ENCODE measurements at regions not wholly inside any gene's neighbourhood (a gene's known extent, or its start where the extent isn't known, plus 50 kb on each side); places are given as distances from the start of the nearest gene placed in this dataset.

DNA sequence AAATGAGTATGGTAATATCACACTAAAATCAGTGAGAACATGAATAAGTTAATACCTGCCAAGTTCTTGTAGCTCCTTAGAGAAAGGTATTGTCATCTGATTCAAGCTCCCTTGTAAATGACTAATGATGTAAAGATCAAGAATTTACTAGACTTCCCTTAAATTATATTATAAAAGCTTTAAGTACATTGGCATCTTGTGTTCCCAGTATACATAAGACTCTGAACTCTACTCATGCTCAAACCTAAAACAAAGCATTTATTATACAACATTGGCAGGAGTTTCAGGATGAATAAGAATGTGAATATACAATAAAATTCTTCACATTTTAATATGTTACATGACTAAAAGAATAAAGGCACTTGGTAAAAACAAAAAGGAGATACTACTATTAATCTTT, 126.8 kb upstream of the UNC5C start:
- DNase-seq (ENCODE audit: low read depth) = no peak
- TF ChIP-seq, protein P1, sequence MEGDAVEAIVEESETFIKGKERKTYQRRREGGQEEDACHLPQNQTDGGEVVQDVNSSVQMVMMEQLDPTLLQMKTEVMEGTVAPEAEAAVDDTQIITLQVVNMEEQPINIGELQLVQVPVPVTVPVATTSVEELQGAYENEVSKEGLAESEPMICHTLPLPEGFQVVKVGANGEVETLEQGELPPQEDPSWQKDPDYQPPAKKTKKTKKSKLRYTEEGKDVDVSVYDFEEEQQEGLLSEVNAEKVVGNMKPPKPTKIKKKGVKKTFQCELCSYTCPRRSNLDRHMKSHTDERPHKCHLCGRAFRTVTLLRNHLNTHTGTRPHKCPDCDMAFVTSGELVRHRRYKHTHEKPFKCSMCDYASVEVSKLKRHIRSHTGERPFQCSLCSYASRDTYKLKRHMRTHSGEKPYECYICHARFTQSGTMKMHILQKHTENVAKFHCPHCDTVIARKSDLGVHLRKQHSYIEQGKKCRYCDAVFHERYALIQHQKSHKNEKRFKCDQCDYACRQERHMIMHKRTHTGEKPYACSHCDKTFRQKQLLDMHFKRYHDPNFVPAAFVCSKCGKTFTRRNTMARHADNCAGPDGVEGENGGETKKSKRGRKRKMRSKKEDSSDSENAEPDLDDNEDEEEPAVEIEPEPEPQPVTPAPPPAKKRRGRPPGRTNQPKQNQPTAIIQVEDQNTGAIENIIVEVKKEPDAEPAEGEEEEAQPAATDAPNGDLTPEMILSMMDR (IDR thresholded peaks at IDR 0.05; ENCODE audit: insufficient read depth, low read depth, low read length, missing control alignments) = no peak
- no peak overlapping the region for H3K4me3 ChIP-seq (ENCODE audit: low read length)

DNA sequence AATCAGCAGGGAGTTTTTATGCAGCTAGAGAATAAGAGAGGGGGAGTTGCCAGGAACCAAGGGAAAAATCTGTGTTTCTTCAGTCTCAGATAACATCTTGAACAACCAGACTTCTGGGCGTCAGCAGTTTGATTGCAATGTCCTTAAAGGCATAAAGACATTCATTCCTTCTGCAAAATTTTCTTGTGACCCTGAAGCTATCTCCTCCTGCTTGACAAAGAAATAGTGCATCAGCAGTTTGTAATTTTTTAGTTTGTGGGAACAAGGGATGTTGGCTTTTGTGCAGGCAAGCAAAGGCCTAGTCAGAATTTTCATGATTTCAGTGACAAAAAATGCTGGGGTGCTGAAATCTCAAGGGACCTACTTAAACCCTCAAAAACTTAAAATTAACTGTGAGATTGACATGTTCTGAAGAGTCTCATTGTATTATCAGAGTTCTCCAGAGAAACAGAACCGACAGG, 125.8 kb upstream of the UNC5C start:
- no peak overlapping the region for H3K4me3 ChIP-seq (ENCODE audit: low read length)
- TF ChIP-seq, protein P1 (IDR thresholded peaks at IDR 0.05; ENCODE audit: insufficient read depth, low read depth, low read length, missing control alignments) = no peak
- DNase-seq (ENCODE audit: low read depth) = no peak

DNA sequence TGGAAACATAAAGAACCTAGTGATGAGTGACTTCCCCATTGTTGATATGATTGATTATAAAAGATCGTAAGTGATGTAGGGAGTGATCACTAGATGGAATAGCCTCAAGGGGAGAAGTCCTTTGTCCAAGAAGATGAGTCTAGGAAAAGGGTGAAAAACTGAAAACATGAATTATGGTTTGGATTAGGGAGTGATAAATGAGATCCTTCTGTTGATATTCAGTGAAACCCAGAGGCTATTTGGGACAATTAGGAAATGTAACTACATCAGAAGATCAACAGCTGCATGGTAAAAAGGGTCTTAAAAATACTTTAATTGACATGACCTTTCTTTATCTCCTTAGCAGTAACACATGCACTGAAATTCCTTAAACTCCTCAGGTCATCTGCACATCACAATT, 124.0 kb upstream of the UNC5C start:
- H3K4me3 ChIP-seq (ENCODE audit: low read length) = no peak overlapping the region
- TF ChIP-seq, protein P1 (IDR thresholded peaks at IDR 0.05; ENCODE audit: insufficient read depth, low read depth, low read length, missing control alignments) = no peak
- no peak for DNase-seq (ENCODE audit: low read depth)

DNA sequence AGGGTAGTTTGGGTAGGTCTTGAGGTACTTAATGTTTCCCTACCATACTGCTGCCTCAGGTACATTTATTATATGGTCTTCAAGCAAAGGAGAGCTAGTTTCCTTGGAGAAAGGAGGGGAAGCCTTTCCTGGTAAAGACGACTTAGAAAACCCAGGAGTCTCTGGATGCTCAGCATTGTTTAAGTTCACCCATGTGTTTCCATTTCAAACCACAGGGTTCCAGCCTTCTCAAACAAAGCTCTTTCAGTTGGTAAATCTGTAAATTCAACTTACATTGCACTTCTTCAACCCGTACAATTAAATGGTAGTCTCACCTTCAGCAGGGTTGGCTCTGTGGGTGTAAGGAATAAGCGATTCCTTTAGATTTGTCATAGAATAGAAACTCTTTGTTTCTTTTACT, 111.9 kb upstream of the UNC5C start:
- TF ChIP-seq, protein P1 (IDR thresholded peaks at IDR 0.05; ENCODE audit: insufficient read depth, low read depth, low read length, missing control alignments) = no peak
- DNase-seq (ENCODE audit: low read depth) = no peak

DNA sequence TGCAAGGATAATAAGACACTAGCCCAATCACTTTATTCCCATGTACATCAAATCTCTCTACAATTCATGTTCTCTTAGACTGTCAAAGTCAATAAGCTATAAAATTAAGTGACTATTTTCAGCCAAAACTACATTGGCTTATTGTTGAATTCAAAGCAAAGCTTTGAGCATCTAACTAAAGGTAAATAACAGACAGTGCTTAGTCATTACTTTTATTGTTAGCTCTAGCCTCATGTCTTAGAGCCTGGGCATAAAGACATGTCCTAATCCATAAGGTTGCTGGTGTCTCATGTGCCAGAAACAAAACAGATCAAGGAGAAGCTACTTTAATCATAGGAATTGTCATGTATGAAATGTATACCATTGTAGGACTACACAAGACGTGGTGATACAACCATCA, 103.1 kb upstream of the UNC5C start:
- DNase-seq (ENCODE audit: low read depth) = no peak
- no peak overlapping the region for H3K4me3 ChIP-seq (ENCODE audit: low read length)
- TF ChIP-seq, protein P1 (IDR thresholded peaks at IDR 0.05; ENCODE audit: insufficient read depth, low read depth, low read length, missing control alignments) = no peak

More for the DNA sequence above, 111.9 kb upstream of the UNC5C start:
- H3K4me3 ChIP-seq (ENCODE audit: low read length) = no peak overlapping the region

DNA sequence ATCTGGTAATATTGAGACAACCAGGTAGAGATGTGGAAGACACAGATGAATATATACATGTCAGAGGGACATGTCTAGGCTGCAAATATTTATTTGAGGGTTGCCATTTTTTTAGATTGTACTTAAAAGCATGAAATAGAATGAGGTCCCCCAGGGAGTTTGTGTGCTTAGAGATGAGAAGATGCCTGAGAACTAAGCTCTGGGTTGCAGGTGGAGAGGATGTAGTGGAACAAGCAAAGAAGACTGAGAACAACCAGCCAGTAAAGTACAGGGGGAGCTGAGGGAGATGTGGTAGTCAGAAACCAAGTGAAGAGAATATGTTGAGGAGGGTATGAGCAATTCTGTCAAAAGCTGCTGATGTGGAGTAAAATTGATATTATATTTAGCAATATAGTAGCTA, 95.6 kb upstream of the UNC5C start:
- DNase-seq (ENCODE audit: low read depth) = no peak
- TF ChIP-seq, protein P1 (IDR thresholded peaks at IDR 0.05; ENCODE audit: insufficient read depth, low read depth, low read length, missing control alignments) = no peak
- H3K4me3 ChIP-seq (ENCODE audit: low read length) = no peak overlapping the region

DNA sequence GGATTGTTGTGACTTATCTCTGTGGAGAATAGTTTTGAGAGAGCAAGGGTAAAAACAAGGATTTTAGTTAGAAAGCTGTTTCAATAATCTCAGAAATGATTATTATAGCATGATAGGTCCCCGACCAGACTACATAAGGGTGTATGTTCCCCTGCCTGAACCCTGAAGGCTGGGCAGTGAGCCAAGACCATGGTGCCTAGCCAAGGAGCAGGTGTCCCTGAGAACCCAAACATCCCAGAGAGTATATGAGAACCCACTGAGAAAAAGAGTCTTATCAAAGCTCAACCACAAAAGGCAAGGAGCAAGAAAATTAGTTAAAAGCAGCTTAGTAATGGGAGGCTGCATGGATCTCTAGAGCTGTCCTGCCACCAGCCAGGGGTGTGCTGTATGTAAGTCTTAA, 94.9 kb upstream of the UNC5C start:
- TF ChIP-seq, protein P1 (IDR thresholded peaks at IDR 0.05; ENCODE audit: insufficient read depth, low read depth, low read length, missing control alignments) = no peak
- no peak for DNase-seq (ENCODE audit: low read depth)
- H3K4me3 ChIP-seq (ENCODE audit: low read length) = no peak overlapping the region

All from epithelial cell of esophagus (primary cell).